ENCODE measurements at regions not wholly inside any gene's neighbourhood (a gene's known extent, or its start where the extent isn't known, plus 50 kb on each side); places are given as distances from the start of the nearest gene placed in this dataset.

- TF ChIP-seq CTCF (IDR thresholded peaks at IDR 0.05) (no peak), POLR2AphosphoS5 (IDR thresholded peaks at IDR 0.05) (no peak)
Observed at GRCh38 chr4:84379917-84380641, 119.0 kb downstream of the NKX6-1 start.
